NCI-H82 treated with DMSO at 0.1 percent for 48 hours (cell line): ENCODE measurements at regions not wholly inside any gene's neighbourhood (a gene's known extent, or its start where the extent isn't known, plus 50 kb on each side); places are given as distances from the start of the nearest gene placed in this dataset.

ENCODE experiments used
- DNase-seq: peaks from one replicate; lab custom pipeline; 2025; ENCODE audit not compliant: unreplicated experiment; lab: John Stamatoyannopoulos, UW

DNA sequence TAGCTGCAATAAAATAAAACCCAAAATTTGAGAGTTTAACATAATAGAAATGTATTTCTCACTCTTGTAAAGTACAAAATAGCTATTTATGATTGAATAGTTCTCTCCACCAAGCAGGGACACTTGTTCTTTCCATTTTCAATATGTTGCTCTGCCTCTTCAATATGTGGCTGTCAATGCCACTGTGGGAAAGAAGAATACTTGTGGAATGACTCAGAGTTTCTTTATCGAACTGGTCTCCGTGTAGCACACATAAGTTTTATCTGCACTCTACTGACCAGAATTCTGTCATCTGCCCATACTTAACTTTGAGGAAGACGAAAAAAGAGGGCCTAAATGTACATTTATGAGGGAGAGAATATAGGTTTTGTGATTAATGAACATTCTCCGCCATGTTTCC lies 256.9 kb downstream of the ATXN7L3B start:
- DNase-seq, result no peak

- DNase-seq, result no peak
Measured at GRCh38 chr12:74801625-74802024, 264.0 kb downstream of the ATXN7L3B start.

- no peak for DNase-seq
Measured at GRCh38 chr12:74816398-74817175, 279.0 kb downstream of the ATXN7L3B start.

- DNase-seq, result no peak
Measured at GRCh38 chr12:74817499-74817898, 279.9 kb downstream of the ATXN7L3B start.

GRCh38 chr12:74818412-74818811 lies 280.8 kb downstream of the ATXN7L3B start:
- DNase-seq, result no peak

GRCh38 chr12:74820324-74820723 lies 282.7 kb downstream of the ATXN7L3B start:
- DNase-seq, result no peak

DNA sequence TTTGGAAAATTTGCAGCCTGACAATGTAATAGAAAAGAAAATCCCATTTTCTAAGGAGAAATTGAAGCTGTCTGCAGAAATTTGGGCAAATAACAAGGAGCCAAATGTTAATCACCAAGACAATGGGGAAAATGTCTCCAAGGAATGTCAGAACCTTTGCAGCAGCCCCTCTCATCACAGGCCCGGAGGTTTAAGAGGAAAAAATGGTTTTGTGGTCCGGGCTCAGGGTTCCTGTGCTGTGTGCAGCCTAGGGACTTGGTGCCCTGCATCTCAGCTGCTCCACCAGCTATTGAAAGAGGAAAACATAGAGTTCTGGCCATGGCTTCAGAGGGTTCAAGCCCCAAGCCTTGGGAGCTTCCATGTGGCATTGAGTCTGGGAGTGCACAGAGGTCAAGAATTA lies 298.9 kb downstream of the ATXN7L3B start:
- no peak for DNase-seq

- no peak for DNase-seq
Measured at GRCh38 chr12:74846116-74846515, 308.5 kb downstream of the ATXN7L3B start.

- DNase-seq, result no peak
Measured at GRCh38 chr12:74847169-74847568, 309.5 kb downstream of the ATXN7L3B start.

DNA sequence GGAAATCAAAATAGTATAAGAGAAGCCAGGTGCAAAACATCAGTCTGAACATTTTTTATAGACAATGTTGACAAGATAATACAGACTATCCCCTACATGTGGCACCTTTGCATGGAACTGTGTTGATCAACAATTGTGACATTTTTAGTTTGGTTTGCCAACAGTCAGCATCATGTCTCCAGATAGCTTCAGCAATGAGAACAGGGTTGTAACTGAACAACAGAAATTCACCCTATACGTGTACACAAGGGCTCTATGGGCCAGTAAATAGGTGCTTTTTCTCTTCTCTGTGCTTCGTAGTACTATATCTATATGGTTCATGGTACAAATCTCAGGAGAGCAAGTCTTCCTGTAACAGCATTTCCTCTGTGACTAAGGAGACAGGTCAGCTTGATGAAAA lies 310.4 kb downstream of the ATXN7L3B start:
- DNase-seq, result no peak

DNA sequence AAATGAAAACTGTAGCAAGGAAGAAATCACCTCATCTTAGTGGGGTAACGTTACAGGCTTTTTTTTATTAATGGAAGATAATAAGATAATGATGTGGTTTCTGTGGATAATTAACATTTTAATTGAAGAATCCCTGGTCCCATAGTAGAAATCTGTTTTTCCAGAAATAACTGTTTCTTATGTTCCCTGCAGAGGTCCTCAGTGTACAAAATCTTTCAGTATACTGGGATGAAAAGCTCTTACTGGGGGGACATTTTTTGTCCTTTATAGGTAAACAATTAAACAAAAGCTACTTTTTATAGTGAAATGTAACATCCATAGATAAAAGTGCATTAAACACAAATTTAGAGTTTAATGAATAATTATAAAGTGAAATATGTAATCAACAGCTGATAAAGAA lies 312.2 kb downstream of the ATXN7L3B start:
- no peak for DNase-seq

- DNase-seq, result no peak
Measured at GRCh38 chr12:74871817-74872216, 334.2 kb downstream of the ATXN7L3B start.

DNA sequence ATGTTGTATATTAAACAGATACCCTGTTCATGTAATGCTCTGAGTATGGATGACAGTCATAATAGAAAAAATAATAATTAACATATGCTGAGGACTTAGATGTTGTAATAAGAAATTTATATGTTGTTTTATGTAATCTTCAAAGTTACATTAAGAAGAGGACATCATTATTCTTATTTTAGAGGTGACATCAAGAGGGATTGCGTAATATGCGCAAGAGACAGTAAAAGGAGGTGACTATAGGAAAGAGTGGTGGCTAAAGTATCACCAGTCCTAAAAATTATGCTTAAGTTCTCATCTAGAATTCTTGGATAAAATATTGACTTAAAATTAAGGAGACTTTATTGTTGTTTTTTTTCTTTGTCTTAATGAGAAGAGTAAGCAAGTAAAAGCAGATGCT lies 323.9 kb downstream of the KCNC2 start:
- DNase-seq, result no peak

DNA sequence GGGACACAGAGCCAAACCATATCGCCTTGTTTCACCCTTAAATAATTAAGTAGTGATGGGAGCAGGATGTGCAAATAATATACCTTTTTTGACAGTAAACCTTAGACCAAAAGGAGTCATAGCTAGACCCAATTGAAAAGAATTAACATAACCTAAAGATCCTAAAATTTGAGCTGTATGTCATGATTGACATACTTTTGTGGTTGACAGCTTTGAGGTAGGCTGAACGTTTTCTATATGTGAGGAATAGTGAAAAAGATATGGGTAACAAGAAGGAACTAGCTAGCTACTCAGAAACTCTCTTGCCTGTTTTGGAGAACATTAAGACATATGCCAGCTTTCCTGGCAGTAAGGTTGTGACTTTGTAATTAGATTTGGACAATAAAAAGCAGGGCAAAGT lies 320.6 kb downstream of the KCNC2 start:
- no peak for DNase-seq

DNA sequence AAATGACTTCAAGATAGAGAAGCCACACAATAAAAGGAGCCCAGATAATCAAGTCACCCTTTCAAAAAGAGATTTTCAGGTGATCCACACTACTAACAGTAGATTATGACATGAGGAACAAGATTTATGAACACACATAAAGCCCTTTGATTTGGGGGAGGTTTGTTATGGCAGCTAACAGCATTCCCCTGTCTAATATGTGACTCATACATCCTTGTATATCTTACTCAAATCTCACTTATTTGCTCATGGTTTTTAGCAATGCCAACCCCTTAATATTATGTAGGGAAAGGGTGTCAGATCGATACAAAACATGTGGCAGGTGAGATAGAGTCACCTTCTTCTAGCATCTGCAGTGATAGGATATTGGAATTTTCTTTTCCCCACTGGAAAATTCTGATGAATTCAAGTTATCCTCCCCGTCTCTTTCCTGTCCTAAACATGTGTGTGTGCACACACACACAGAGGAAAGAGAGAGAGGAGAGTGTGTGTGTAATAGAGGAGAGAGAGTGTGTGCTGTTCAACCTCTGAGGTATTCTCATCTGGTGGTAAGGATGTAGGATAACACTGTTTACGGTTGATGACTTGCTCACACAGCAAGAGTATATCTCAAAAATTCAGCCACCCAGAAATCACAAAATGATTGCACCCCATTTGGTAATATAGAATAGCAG lies 319.9 kb downstream of the KCNC2 start:
- DNase-seq, result no peak

GRCh38 chr12:74890237-74890599 lies 319.4 kb downstream of the KCNC2 start:
- no peak for DNase-seq

DNA sequence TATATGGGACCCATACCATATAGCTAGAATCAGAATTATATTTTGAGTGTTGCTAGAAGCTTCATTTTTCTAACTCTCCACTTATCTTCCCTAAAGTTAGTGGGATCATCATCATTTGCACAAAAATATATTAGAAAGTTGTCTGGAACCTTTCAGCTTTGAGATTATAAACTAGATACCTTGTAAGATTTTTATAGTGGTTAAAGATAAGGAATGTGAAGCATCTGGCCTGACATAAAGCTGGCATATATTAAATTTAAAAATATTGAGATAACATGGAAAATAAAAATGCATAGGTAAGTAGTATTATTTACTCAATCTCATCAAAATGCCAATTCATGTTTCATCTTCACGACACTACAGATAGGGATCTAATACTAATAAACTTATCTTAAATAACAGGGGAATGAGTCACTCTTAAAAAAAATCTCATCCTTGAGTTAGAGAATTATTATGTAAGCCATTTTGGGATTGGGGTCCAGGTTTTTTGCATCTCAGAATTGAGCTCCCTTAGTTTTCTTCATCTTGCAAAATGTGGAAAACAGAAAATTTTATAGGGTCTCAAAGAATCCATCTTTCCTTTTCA lies 318.5 kb downstream of the KCNC2 start:
- DNase-seq, result no peak

GRCh38 chr12:74892057-74892633 lies 317.5 kb downstream of the KCNC2 start:
- DNase-seq, result no peak

GRCh38 chr12:74896186-74896585 lies 313.5 kb downstream of the KCNC2 start:
- DNase-seq, result no peak

- DNase-seq, result no peak
Measured at GRCh38 chr12:74897425-74898211, 312.0 kb downstream of the KCNC2 start.
